Right lobe of liver (tissue), 6 donors: ENCODE measurements at regions not wholly inside any gene's neighbourhood (a gene's known extent, or its start where the extent isn't known, plus 50 kb on each side); places are given as distances from the start of the nearest gene placed in this dataset.
"Not testable (repeated sequence)": the region's sequence is repeated elsewhere in the genome, so short reads cannot be mapped to it uniquely, and the experiment has no call there.

Experiments
- ATAC-seq, 4 donors: fragments of 200-7000 bp; cut with Tn5 transposase; one replicate each; pipeline ENCODE4 v1.9.1; 2020; ENCODE audit warnings: mild to moderate bottlenecking in 4 of 4, moderate library complexity in 4 of 4
- DNase-seq, 3 donors: peaks; one replicate each; pipeline ENCODE4 v3.0.0-alpha.2; 2020
- H3K27ac ChIP-seq, 3 donors: fragments of 200-600 bp; one replicate each; pipeline ENCODE4 v1.8.0; 2022
- H3K27me3 ChIP-seq, 2 donors: fragments of 200-600 bp; one replicate each; pipeline ENCODE4 v1.8.0; 2022
- H3K36me3 ChIP-seq, 4 donors: fragments of 200-600 bp; sonication (generic) in 1 of 4; one replicate each; pipeline versions ENCODE4 v1.5.1 to v1.8.0; 2017 to 2022; ENCODE audit warnings: control low read depth in 1 of 4
- H3K4me1 ChIP-seq, 4 donors: fragments of 200-600 bp; sonication (generic) in 1 of 4; one replicate each; pipeline versions ENCODE4 v1.5.1 to v1.8.0; 2017 to 2022; ENCODE audit warnings: control low read depth in 1 of 4
- H3K4me3 ChIP-seq, 3 donors: fragments of 200-600 bp; one replicate each; pipeline ENCODE4 v1.8.0; 2022
- H3K9me3 ChIP-seq, 4 donors: fragments of 200-600 bp; sonication (generic) in 1 of 4; one replicate each; pipeline versions ENCODE4 v1.5.1 to v1.8.0; 2017 to 2022; ENCODE audit warnings: control low read depth in 1 of 4
- CTCF ChIP-seq, 4 donors: fragments of 200-600 bp in 3 of 4; fragments of 450-650 bp in 1 of 4; IDR thresholded peaks; one replicate each; pipeline versions ENCODE4 v1.5.1 to v1.8.0; 2016 to 2022; ENCODE audit warnings: antibody characterized with exemption in 4 of 4, mild to moderate bottlenecking in 2 of 4
- POLR2A ChIP-seq: fragments of 450-650 bp; IDR thresholded peaks from one replicate; pipeline ENCODE4 v1.6.1; 2017; ENCODE audit warnings: antibody characterized with exemption, mild to moderate bottlenecking
- WGBS: methylation state at CpG from one replicate; pipeline ENCODE4 v1.1.6; 2018; ENCODE audit warnings: low coverage, low lambda C conversion rate; ENCODE audit not compliant: insufficient coverage; ENCODE audit errors: missing lambda C conversion rate; 5-methylcytosine and 5-hydroxymethylcytosine counted together
- intact Hi-C, 2 donors: fragments of 100-400 bp; cut with DNase I; formaldehyde crosslinking; loops; one replicate each; pipeline versions ENCODE4 v1.11.2 to v1.14.1; 2022
- donor health status: DM: no; HTN: yes; CAD: no.
- donor health status: DM: no; HTN: no; CAD: no.
- donor health status: DM: no; HTN: no; CAD: no.
- donor health status: DM: no; HTN: yes; CAD: no.
- donor health status: DM: no; HTN: yes; CAD: no.

GRCh38 chr21:28683982-28684752 is 308.5 kb downstream of the LTN1 start:
- ATAC-seq = no peak
- intact Hi-C loops = no loop called here
- 63% methylated on average over 6 of the region's 6 CpGs for WGBS
- Histone ChIP-seq H3K36me3 (no peaks in the 10 kb centered on the region), H3K9me3 (no peaks in the 10 kb centered on the region), H3K4me1 (no peaks in the 10 kb centered on the region), H3K27ac (no peak overlapping the region), H3K27me3 (no peaks in the 10 kb centered on the region), H3K4me3 (no peak overlapping the region)
- no peak for TF ChIP-seq POLR2A
- DNase-seq = no peak

- H3K4me3 ChIP-seq, intact Hi-C loops, DNase-seq, H3K9me3 ChIP-seq, H3K27ac ChIP-seq, ATAC-seq, H3K4me1 ChIP-seq, H3K27me3 ChIP-seq, H3K36me3 ChIP-seq: not testable (repeated sequence)
- WGBS = 79% methylated on average over 3 of the region's 3 CpGs
Measured at GRCh38 chr21:28682884-28683283, 309.8 kb downstream of the LTN1 start.

- H3K9me3 ChIP-seq, H3K4me3 ChIP-seq, H3K27ac ChIP-seq, ATAC-seq, H3K4me1 ChIP-seq, H3K36me3 ChIP-seq, DNase-seq, intact Hi-C loops, H3K27me3 ChIP-seq: not testable (repeated sequence)
- WGBS = 60% methylated on average over 2 of the region's 13 CpGs
Measured at GRCh38 chr21:28677096-28677495, 315.6 kb downstream of the LTN1 start.

- Histone ChIP-seq H3K27ac (no peak overlapping the region), H3K36me3 (no peaks in the 10 kb centered on the region), H3K9me3 (no peaks in the 10 kb centered on the region), H3K4me3 (no peak overlapping the region), H3K27me3 (no peaks in the 10 kb centered on the region), H3K4me1 (no peaks in the 10 kb centered on the region)
- intact Hi-C loops = no loop called here
- TF ChIP-seq POLR2A (no peak), CTCF (IDR thresholded peaks at IDR 0.05) (no peak)
- no peak for ATAC-seq
- no peak for DNase-seq
- whole genome bisulfite sequencing = 77% methylated on average over 3 of the region's 4 CpGs
Measured at GRCh38 chr21:28675331-28676041, 317.2 kb downstream of the LTN1 start.

GRCh38 chr21:28674763-28675162 is 317.9 kb downstream of the LTN1 start:
- no peak for DNase-seq
- H3K4me3 ChIP-seq = no peak overlapping the region
- no peak for ATAC-seq
- no peaks in the 10 kb centered on the region for H3K36me3 ChIP-seq
- TF ChIP-seq POLR2A = no peak
- H3K27ac ChIP-seq = no peak overlapping the region
- intact Hi-C loops = no loop called here
- no peaks in the 10 kb centered on the region for H3K4me1 ChIP-seq
- H3K27me3 ChIP-seq = no peaks in the 10 kb centered on the region
- 86% methylated on average over 2 of the region's 2 CpGs for WGBS
- no peaks in the 10 kb centered on the region for H3K9me3 ChIP-seq

- Histone ChIP-seq H3K27ac (no peak overlapping the region), H3K4me1 (no peaks in the 10 kb centered on the region), H3K9me3 (no peaks in the 10 kb centered on the region), H3K27me3 (no peaks in the 10 kb centered on the region), H3K4me3 (no peak overlapping the region), H3K36me3 (no peaks in the 10 kb centered on the region)
- no peak for ATAC-seq
- TF ChIP-seq POLR2A (no peak), CTCF (IDR thresholded peaks at IDR 0.05) (no peak)
- DNase-seq = no peak
- intact Hi-C loops = no loop called here
- 63% methylated on average over 7 of the region's 7 CpGs for WGBS
Measured at GRCh38 chr21:28671549-28672195, 321.0 kb downstream of the LTN1 start.
